AG04450 (cell line): ENCODE measurements at regions not wholly inside any gene's neighbourhood (a gene's known extent, or its start where the extent isn't known, plus 50 kb on each side); places are given as distances from the start of the nearest gene placed in this dataset.

Experiments used
- CTCF ChIA-PET: fragments of 300-600, 350-600 bp; formaldehyde crosslinking; extraction: SDS; loops from one replicate; lab custom pipeline; 2022; ENCODE audit warnings: antibody characterized with exemption, inconsistent platforms; lab: Charles Lee
- POLR2A ChIA-PET: fragments of 350-600 bp; formaldehyde crosslinking; extraction: SDS; loops from one replicate; lab custom pipeline; 2021; ENCODE audit warnings: antibody characterized with exemption, inconsistent platforms; lab: Yijun Ruan, JAX
- DNase-seq: peaks from one replicate; pipeline ENCODE4 v3.0.0-alpha.2; 2011; ENCODE audit warnings: low read depth, low spot score
- H3K27ac ChIP-seq: one replicate; pipeline ENCODE4 v1.5.1; 2012; ENCODE audit warnings: low read depth, low read length, control low read depth
- H3K27me3 ChIP-seq: one replicate; pipeline ENCODE4 v1.6.0; 2012; ENCODE audit warnings: low read length; ENCODE audit not compliant: control insufficient read depth, insufficient read depth
- H3K4me3 ChIP-seq: 2 replicates; pipeline ENCODE4 v1.5.1; 2011; ENCODE audit warnings: mild to moderate bottlenecking, low read depth, low read length, control low read depth
- H3K9me3 ChIP-seq: 2 replicates; pipeline ENCODE4 v1.5.1; 2012; ENCODE audit warnings: low read length; ENCODE audit not compliant: control insufficient read depth, insufficient read depth
- TF ChIP-seq, protein P1 (sequence below): IDR thresholded peaks from 2 replicates; pipeline ENCODE4 v1.5.1; 2011; ENCODE audit warnings: low read depth, low read length, control low read depth, inconsistent platforms

DNA sequence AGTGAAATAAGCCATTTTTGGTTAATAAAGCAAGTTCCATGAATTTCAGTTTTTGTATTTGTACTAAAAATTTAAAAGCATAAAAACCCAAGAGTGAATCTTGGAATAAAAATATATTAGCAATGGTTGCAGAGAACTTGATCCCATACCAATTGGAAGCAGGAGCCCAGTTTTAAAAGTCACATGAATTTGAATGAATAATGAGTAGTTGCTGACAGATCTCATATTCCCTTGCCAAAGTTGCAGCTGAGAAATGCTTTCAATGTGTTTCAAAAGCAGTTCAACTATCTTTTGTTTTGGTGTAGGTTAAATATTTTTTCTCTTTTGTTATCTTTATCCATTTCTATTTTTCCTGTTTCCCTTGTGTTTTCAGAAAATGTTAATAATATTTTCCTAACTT is 818.6 kb downstream of the CDH18 start:
- TF ChIP-seq, protein P1, sequence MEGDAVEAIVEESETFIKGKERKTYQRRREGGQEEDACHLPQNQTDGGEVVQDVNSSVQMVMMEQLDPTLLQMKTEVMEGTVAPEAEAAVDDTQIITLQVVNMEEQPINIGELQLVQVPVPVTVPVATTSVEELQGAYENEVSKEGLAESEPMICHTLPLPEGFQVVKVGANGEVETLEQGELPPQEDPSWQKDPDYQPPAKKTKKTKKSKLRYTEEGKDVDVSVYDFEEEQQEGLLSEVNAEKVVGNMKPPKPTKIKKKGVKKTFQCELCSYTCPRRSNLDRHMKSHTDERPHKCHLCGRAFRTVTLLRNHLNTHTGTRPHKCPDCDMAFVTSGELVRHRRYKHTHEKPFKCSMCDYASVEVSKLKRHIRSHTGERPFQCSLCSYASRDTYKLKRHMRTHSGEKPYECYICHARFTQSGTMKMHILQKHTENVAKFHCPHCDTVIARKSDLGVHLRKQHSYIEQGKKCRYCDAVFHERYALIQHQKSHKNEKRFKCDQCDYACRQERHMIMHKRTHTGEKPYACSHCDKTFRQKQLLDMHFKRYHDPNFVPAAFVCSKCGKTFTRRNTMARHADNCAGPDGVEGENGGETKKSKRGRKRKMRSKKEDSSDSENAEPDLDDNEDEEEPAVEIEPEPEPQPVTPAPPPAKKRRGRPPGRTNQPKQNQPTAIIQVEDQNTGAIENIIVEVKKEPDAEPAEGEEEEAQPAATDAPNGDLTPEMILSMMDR = no peak
- POLR2A ChIA-PET = no interaction called here
- no peak for DNase-seq
- Histone ChIP-seq H3K9me3 (peaks cover 3% of the 10 kb centered on the region; the same call in 1 of the 2 replicates), H3K27me3 (no peaks in the 10 kb centered on the region), H3K4me3 (no peak overlapping the region), H3K27ac (no peak overlapping the region)
- CTCF ChIA-PET = no interaction called here

DNA sequence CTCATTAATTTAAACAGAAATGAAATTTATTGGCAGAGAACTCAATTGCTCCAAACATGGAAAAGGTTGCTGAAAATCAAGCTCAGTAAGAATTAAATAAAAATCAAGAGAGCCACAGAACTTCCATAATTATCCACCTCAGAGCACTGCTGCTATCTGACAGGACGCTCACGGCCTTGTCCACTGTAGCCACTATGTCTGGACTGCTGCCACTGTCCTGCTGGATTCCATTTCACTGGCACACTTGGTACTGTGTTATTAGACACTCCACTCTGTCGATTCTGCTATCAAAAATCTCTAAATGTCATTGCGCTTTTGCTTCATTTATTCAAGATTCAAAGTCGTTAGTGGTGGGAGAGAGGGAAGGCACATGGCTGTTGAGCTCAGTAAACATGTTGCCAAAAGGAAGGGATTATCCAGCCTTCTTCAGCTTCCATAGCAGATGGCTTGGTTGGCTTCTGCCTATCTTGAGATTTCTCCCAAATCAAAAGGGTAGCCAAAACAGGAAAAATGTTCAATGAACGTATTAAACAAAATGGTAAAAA is 815.0 kb downstream of the CDH18 start:
- TF ChIP-seq, protein P1 = no peak
- DNase-seq = no peak

DNA sequence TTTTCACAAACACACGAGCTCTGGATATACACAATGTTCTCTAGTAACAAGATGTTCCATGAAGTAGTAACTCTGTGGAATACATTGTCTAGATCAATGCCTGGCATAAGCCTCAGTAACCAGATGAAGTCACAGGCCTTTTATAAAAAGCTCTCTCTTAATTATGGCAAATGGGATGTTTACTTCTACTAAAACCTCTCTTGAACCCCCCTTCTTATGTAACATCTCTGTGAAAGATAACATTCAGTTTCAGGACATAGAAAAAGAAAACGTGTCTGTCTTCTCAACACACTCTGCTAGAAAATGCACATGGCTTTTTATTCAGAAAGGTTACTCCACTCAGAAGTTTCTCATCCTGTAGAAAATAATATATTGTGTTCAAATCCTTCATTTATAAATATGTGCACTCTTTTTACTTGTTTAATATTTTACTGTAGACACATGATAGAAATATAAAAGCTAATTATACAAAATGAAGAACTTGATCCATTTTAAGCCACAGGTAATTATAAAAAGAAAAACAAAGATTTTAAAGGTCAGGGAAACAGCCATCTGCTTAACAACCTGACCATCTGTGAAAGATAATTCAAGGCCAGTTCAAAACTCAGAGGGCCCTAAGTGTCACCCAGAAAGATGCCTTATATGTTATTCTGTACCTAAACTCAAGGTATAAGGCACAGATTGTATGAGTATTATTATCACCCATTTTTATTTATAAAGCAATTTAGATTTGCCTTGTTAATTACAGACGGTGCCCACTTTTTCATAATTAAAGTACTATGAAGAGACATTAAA is 812.0 kb downstream of the CDH18 start:
- Histone ChIP-seq H3K27ac (no peak overlapping the region), H3K9me3 (peaks cover 7% of the 10 kb centered on the region), H3K4me3 (no peak overlapping the region), H3K27me3 (no peaks in the 10 kb centered on the region)
- CTCF ChIA-PET = no interaction called here
- no peak for DNase-seq
- POLR2A ChIA-PET = no interaction called here
- TF ChIP-seq, protein P1 = no peak

More for the DNA sequence above, 815.0 kb downstream of the CDH18 start:
- no peak overlapping the region for H3K27ac ChIP-seq
- H3K9me3 ChIP-seq = peaks cover 7% of the 10 kb centered on the region
- CTCF ChIA-PET = no interaction called here
- POLR2A ChIA-PET = interaction anchor here (0.6 kb wide), 1 partner anchor 525 kb away, joined by 3 read pairs; no protein-coding TSS in a partner anchor
- H3K4me3 ChIP-seq = no peak overlapping the region
- H3K27me3 ChIP-seq = no peaks in the 10 kb centered on the region

DNA sequence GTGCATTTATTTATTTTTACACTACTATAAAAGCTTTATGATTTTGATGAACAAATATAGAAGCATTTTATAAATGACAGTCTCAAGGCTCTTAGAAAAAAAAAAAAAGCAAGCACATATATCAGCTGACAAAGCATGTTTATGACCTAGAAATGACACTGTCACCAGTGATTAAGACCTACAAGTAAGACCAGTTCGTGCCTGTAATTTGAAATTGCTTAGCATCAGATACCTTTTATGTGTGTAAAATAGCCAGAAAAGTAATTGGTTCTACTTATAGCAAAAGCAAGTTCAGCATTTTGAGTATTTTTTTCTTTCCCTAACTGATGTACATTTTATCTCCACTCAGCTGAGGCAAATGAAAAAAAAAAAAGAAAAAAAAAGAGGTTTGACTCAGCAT is 808.4 kb downstream of the CDH18 start:
- ChIA-PET POLR2A (no interaction called here), CTCF (no interaction called here)
- Histone ChIP-seq H3K27ac (no peak overlapping the region), H3K9me3 (peaks cover 10% of the 10 kb centered on the region), H3K27me3 (no peaks in the 10 kb centered on the region), H3K4me3 (no peak overlapping the region)
- no peak for DNase-seq
- TF ChIP-seq, protein P1 = no peak

DNA sequence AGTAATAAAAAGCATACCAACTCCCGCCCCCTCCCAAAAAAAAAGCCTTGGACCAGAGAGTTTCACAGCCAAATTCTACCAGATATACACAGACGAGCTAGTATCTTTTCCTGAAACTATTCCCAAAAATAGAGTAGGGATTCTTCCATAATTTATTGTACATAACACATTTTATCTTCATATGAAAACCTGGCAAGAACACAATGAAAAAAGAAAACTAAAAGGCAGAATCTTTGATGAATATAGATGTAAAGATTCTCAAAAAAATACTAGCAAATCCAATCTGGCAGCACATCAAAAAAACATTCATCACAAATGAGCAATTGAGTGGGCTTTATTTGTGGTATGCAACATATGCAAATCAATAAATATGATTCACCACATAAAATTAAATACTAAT is 798.8 kb downstream of the CDH18 start:
- H3K4me3 ChIP-seq = no peak overlapping the region
- DNase-seq = no peak
- peaks cover 10% of the 10 kb centered on the region for H3K9me3 ChIP-seq
- POLR2A ChIA-PET = no interaction called here
- TF ChIP-seq, protein P1 = no peak
- H3K27me3 ChIP-seq = no peaks in the 10 kb centered on the region
- no peak overlapping the region for H3K27ac ChIP-seq
- CTCF ChIA-PET = no interaction called here
